Effector memory CD8-positive, alpha-beta T cell (primary cell): ENCODE measurements at regions not wholly inside any gene's neighbourhood (a gene's known extent, or its start where the extent isn't known, plus 50 kb on each side); places are given as distances from the start of the nearest gene placed in this dataset.

ENCODE experiments used
- ATAC-seq: fragments of 150-1000 bp; cut with Tn5 transposase; replicated peaks from 2 replicates; pipeline ENCODE4 v1.10.0; 2021; ENCODE audit warnings: mild to moderate bottlenecking, moderate library complexity
- DNase-seq, 3 experiments: peaks; one replicate each; pipeline ENCODE4 v3.0.0; 2021
- H3K27ac Mint-ChIP-seq, 2 donors: one replicate each; pipeline ENCODE4 v1.8.0; 2022; ENCODE audit warnings: mild to moderate bottlenecking in 2 of 2, mixed read lengths in 2 of 2, moderate library complexity in 2 of 2
- H3K27me3 Mint-ChIP-seq, 2 donors: one replicate each; pipeline ENCODE4 v1.8.0; 2022; ENCODE audit warnings: mixed read lengths in 2 of 2
- H3K36me3 Mint-ChIP-seq: one replicate; pipeline ENCODE4 v1.8.0; 2022; ENCODE audit warnings: mild to moderate bottlenecking, moderate library complexity, mixed read lengths; ENCODE audit not compliant: insufficient read depth
- H3K4me1 Mint-ChIP-seq, 2 donors: one replicate each; pipeline ENCODE4 v1.8.0; 2022; ENCODE audit warnings: low read depth in 2 of 2, mixed read lengths in 2 of 2
- H3K4me3 Mint-ChIP-seq, 2 donors: one replicate each; pipeline ENCODE4 v1.8.0; 2022; ENCODE audit warnings: mild to moderate bottlenecking in 2 of 2, mixed read lengths in 2 of 2, moderate library complexity in 2 of 2
- H3K9me3 Mint-ChIP-seq, 2 donors: one replicate each; pipeline ENCODE4 v1.8.0; 2022; ENCODE audit warnings: mixed read lengths in 2 of 2

DNA sequence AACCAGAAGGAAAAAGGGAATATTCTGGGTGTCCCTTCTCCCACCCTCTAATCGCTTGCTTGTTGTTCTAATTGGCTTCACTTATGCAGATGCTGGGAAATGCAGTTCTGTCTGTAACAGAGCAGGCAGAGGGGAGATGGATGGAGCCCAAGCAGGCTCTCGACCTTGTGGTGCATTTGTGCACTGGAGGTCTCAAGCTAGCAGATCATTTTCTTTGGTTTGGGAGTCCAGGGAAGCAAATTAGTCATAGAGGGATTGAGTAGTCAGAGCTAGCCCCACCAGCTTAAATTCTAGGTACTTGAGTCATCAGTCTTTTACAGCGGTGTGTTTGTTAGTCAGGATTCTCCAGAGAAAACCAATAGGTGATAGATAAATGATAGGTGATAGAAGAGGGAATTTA lies 234.7 kb upstream of the ECI2 start:
- Mint-ChIP-seq H3K36me3 (no peaks in the 10 kb centered on the region), H3K9me3 (no peaks in the 10 kb centered on the region)
- DNase-seq, result no peak

DNA sequence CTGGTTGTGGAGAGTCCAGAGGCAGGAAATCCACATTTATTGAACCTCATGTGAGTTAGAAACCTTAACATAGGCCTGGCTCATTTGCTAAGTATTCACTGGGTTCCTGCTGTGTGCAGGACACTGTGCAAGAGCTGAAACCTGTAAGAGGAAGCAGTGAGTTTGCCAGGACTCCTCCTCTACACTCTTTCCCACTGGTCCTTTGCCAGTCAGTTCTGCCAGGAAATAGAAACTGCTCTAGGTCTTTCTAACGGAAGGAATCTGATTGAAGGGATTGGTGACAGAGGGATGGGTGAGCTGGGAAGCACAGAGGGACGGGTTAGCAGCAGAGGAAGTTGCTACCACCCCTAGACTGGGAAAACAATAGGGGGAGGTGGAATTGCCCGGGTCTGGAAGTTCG lies 234.2 kb upstream of the ECI2 start:
- no peak for ATAC-seq
- H3K4me3 Mint-ChIP-seq, result no peak overlapping the region

More for the DNA sequence above, 234.7 kb upstream of the ECI2 start:
- Mint-ChIP-seq H3K4me3 (no peak overlapping the region), H3K27ac (no peak overlapping the region), H3K4me1 (no peaks in the 10 kb centered on the region), H3K27me3 (peaks cover 36 to 74% of the 10 kb centered on the region in 2 donors)
- ATAC-seq, result no peak

DNA sequence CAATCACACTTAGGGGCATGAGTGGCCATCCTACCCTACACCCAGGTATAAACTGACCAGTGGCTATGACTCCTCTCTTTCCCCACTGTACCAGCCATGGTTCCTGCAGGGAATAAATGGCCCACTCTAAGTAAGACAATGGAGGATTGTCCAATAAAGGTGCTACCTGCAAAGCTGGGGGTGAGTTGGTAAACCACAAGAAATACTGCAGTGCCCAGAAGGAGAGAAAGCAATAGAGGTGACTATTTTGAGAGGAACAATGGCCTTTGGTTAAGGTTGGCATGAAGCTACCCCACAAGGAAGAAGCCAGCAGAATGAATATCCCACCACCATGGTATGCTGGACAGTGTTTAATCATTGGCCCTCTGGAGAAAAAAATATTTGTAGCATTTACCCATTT lies 233.3 kb upstream of the ECI2 start:
- no peak for ATAC-seq

More for the DNA sequence above, 234.2 kb upstream of the ECI2 start:
- no peaks in the 10 kb centered on the region for H3K36me3 Mint-ChIP-seq
- DNase-seq, result no peak
- no peak overlapping the region for H3K27ac Mint-ChIP-seq
- no peaks in the 10 kb centered on the region for H3K4me1 Mint-ChIP-seq
- no peaks in the 10 kb centered on the region for H3K9me3 Mint-ChIP-seq
- peaks cover 33 to 70% of the 10 kb centered on the region in 2 donors for H3K27me3 Mint-ChIP-seq

GRCh38 chr6:4367643-4368042 lies 232.3 kb upstream of the ECI2 start:
- peaks cover 29 to 57% of the 10 kb centered on the region in 2 donors for H3K27me3 Mint-ChIP-seq
- H3K4me3 Mint-ChIP-seq, result no peak overlapping the region
- H3K9me3 Mint-ChIP-seq, result no peaks in the 10 kb centered on the region
- no peaks in the 10 kb centered on the region for H3K36me3 Mint-ChIP-seq
- DNase-seq (no peak), ATAC-seq (no peak)
- no peaks in the 10 kb centered on the region for H3K4me1 Mint-ChIP-seq
- no peak overlapping the region for H3K27ac Mint-ChIP-seq

More for the DNA sequence above, 233.3 kb upstream of the ECI2 start:
- peaks cover 29 to 60% of the 10 kb centered on the region in 2 donors for H3K27me3 Mint-ChIP-seq
- H3K36me3 Mint-ChIP-seq, result no peaks in the 10 kb centered on the region
- H3K4me1 Mint-ChIP-seq, result no peaks in the 10 kb centered on the region
- no peak overlapping the region for H3K4me3 Mint-ChIP-seq
- H3K27ac Mint-ChIP-seq, result no peak overlapping the region
- no peaks in the 10 kb centered on the region for H3K9me3 Mint-ChIP-seq
- DNase-seq, result no peak

DNA sequence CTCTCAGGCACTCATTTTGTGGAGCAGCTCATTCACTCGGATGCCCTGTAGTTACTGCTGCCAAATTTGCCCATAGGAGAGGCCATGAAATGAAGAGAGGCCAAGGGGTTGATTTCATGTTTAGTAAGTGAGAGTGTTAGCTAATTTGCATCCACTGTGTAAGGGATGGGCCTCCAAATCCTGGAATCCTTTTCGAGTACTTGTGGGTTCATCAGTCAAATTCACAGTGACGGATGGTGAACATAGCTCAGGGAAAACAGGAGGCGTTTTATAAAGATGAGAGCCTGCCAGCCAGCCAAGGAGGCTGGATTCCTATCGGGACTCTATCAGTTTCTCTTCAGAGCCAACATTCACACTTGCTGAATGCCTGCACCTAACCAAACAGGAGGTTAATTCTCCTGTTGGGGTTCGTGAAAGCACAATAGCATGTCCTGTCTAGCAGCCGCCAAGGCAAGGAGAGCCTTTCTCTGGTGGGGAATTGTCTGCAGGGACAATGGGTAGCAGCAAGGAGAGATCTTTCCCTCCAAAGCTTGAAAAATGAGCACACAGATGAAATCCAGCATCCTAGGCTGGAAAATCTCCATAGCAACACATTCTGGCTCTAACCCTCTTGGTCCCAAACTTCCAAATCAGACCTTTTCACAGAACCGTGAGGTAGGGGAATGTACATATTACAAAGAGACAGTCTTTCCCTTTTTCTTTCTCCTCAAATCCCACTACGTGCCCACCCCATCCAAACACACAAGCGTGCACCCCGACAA lies 231.4 kb upstream of the ECI2 start:
- ATAC-seq, result no peak
- Mint-ChIP-seq H3K27me3 (peaks cover 31 to 64% of the 10 kb centered on the region in 2 donors), H3K4me1 (no peaks in the 10 kb centered on the region), H3K9me3 (no peaks in the 10 kb centered on the region), H3K27ac (no peak overlapping the region), H3K4me3 (no peak overlapping the region), H3K36me3 (no peaks in the 10 kb centered on the region)
- DNase-seq, result no peak

- ATAC-seq (no peak), DNase-seq (no peak)
- Mint-ChIP-seq H3K4me3 (no peak overlapping the region), H3K27me3 (peaks cover 24 to 66% of the 10 kb centered on the region in 2 donors), H3K4me1 (no peaks in the 10 kb centered on the region), H3K9me3 (no peaks in the 10 kb centered on the region), H3K27ac (no peak overlapping the region), H3K36me3 (no peaks in the 10 kb centered on the region)
These were observed 230.3 kb upstream of the ECI2 start for GRCh38 chr6:4365686-4366085.

- Mint-ChIP-seq H3K4me3 (no peak overlapping the region), H3K4me1 (no peaks in the 10 kb centered on the region), H3K36me3 (no peaks in the 10 kb centered on the region), H3K27ac (no peak overlapping the region), H3K9me3 (no peaks in the 10 kb centered on the region), H3K27me3 (peaks cover 24 to 56% of the 10 kb centered on the region in 2 donors)
- ATAC-seq (no peak), DNase-seq (no peak)
These were observed 229.3 kb upstream of the ECI2 start for GRCh38 chr6:4364711-4365110.

- Mint-ChIP-seq H3K9me3 (no peaks in the 10 kb centered on the region), H3K27ac (no peak overlapping the region), H3K36me3 (no peaks in the 10 kb centered on the region), H3K4me1 (no peaks in the 10 kb centered on the region), H3K27me3 (peaks cover 23 to 53% of the 10 kb centered on the region in 2 donors), H3K4me3 (no peak overlapping the region)
- ATAC-seq (no peak), DNase-seq (no peak)
These were observed 228.8 kb upstream of the ECI2 start for GRCh38 chr6:4364172-4364571.

GRCh38 chr6:4363656-4364055 lies 228.3 kb upstream of the ECI2 start:
- no peaks in the 10 kb centered on the region for H3K9me3 Mint-ChIP-seq
- H3K27me3 Mint-ChIP-seq, result peaks cover 18 to 53% of the 10 kb centered on the region in 2 donors
- DNase-seq (no peak), ATAC-seq (no peak)
- H3K27ac Mint-ChIP-seq, result no peak overlapping the region
- H3K4me1 Mint-ChIP-seq, result no peaks in the 10 kb centered on the region
- H3K4me3 Mint-ChIP-seq, result no peak overlapping the region
- H3K36me3 Mint-ChIP-seq, result no peaks in the 10 kb centered on the region

- Mint-ChIP-seq H3K27ac (no peak overlapping the region), H3K4me3 (no peak overlapping the region), H3K27me3 (peaks cover 11 to 50% of the 10 kb centered on the region in 2 donors), H3K4me1 (no peaks in the 10 kb centered on the region), H3K9me3 (no peaks in the 10 kb centered on the region), H3K36me3 (no peaks in the 10 kb centered on the region)
- DNase-seq, result no peak
- ATAC-seq, result no peak
These were observed 227.0 kb upstream of the ECI2 start for GRCh38 chr6:4362326-4362725.

- ATAC-seq (no peak), DNase-seq (no peak)
- H3K27ac Mint-ChIP-seq, result no peak overlapping the region
- no peaks in the 10 kb centered on the region for H3K4me1 Mint-ChIP-seq
- H3K4me3 Mint-ChIP-seq, result no peak overlapping the region
- no peaks in the 10 kb centered on the region for H3K9me3 Mint-ChIP-seq
- H3K36me3 Mint-ChIP-seq, result no peaks in the 10 kb centered on the region
- peaks cover 8 to 49% of the 10 kb centered on the region in 2 donors for H3K27me3 Mint-ChIP-seq
These were observed 225.5 kb upstream of the ECI2 start for GRCh38 chr6:4360920-4361319.

- DNase-seq, result no peak
- no peaks in the 10 kb centered on the region for H3K4me1 Mint-ChIP-seq
- no peaks in the 10 kb centered on the region for H3K36me3 Mint-ChIP-seq
- no peak for ATAC-seq
- no peaks in the 10 kb centered on the region for H3K9me3 Mint-ChIP-seq
- H3K27me3 Mint-ChIP-seq, result peaks cover 8 to 59% of the 10 kb centered on the region in 2 donors
- H3K4me3 Mint-ChIP-seq, result no peak overlapping the region
- H3K27ac Mint-ChIP-seq, result no peak overlapping the region
These were observed 223.8 kb upstream of the ECI2 start for GRCh38 chr6:4359108-4359730.

DNA sequence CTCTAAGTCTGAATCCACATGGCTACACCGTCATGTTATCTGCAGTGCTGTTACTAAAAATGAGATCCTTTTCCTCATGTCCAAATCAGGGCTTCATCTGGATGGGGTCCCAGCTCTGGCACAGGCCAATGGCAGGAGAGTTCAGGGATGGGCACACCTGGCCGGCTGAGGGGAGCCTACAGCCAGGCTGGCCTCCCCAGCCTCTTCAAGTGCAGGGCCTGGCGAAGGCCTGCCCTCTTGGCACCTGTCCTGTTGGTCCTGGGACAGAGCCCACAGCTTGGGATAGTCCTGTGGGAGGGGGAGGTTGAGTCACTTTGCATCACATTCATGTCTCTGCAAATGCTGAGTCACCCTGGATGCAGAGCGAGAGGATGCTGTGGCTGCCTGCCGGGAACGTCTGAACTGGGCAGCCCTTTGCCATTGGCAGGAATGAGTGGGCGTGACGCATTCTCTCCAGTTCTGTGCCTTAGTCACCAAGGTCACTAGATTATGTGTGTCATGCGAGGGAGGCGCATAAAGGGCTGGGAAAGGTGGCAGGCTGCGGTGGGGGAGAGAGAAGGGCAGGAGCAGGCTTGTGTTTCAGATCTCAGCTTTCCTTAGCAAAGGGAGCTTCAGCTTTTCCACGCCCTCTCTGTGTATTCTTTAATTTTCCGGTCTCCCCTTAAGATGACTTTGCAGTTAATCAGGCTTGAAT lies 223.2 kb upstream of the ECI2 start:
- ATAC-seq, result no peak
- Mint-ChIP-seq H3K27me3 (peaks cover 8 to 66% of the 10 kb centered on the region in 2 donors), H3K36me3 (no peaks in the 10 kb centered on the region), H3K4me3 (no peak overlapping the region), H3K4me1 (no peaks in the 10 kb centered on the region), H3K9me3 (no peaks in the 10 kb centered on the region), H3K27ac (no peak overlapping the region)
- no peak for DNase-seq
